DMS79 (cell line): ENCODE measurements at regions not wholly inside any gene's neighbourhood (a gene's known extent, or its start where the extent isn't known, plus 50 kb on each side); places are given as distances from the start of the nearest gene placed in this dataset.
"Not testable (repeated sequence)": the region's sequence is repeated elsewhere in the genome, so short reads cannot be mapped to it uniquely, and the experiment has no call there.

ENCODE experiments used
- DNase-seq: peaks from one replicate; lab custom pipeline; 2025; lab: John Stamatoyannopoulos, UW

DNA sequence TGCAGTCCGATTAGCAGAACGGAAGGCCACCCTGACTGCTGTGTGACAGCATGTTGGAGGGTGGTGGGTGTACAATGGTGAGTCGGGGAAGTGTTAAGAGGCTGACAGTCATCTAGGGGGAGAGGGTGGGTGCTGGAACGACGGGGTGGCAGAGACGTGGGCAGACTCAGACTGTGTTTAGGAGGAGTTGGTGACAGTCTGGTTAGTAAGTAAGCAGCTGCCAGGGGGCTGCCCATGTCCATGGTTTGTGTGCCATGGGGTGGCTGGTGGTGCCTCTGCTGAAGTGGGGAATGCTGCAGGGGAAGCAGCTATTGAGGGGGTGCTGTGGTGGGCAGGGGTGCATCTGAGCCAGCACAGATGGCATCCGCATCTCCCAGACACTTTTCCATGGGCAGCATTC lies 51.3 kb upstream of the BOD1 start:
- DNase-seq: no peak

DNA sequence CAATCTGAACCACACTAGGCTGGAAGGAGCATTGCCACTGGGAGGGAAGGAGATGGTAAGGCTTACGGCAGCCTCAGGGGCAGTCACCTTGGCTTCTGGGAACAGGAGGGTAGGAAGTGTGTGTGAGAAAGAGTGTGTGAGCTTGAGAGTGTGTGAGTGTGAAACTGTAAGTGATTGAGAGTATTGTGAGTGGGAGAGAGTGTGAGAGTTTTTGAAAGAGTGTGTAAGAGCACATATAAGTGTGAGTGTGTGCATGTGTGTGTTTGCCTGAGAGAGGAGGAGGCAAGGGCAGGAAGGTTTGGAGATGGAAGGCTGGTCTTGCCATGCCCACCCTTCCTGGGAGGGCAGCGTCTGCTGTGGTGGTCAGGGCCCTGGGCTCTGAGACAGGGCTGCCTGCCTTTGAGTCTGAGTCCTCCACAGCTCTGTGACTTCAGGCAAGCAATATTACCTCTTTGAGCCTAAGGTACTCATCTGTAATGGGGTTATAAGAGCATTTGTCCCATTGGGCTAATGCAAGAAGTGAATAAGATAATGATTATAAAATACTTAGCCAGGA lies 51.9 kb upstream of the BOD1 start:
- no peak for DNase-seq

DNA sequence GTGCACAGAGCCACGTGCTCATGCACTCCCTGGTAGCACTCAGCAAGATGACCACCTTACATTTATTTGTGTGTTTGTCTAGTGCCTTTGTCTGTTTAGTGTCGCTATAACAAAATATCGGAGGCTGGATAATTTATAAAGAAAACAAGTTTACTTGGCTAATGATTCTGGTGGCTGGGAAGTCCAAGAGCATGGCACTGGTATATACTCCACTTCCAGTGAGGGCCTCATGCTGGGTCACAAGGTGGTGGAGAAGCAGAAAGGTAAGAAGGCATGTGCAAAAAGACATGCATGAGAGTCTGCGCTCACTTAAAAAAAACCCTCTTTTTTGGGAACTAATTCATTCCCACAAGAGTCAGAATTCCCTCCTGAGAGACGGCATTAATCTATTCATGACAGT lies 52.5 kb upstream of the BOD1 start:
- DNase-seq: no peak

DNA sequence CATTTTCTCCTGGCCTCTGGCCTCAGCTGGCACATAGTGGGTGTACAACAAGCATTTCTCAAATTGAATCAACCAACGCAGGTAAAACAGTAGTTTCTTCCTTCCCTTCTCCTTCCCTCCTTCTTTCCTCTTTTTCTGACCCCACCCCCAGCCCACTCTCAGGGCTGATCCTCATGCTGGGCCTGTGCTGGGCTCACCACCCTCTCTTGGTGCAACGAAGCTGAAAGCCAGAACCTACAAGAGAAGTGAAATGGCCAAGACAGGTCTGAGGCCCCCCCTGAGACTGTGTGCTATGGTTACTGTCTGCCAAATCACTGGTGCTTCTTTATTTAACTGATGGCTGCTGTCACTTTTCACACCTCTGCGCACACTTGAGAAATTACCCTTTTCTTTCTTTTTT lies 53.0 kb upstream of the BOD1 start:
- no peak for DNase-seq

DNA sequence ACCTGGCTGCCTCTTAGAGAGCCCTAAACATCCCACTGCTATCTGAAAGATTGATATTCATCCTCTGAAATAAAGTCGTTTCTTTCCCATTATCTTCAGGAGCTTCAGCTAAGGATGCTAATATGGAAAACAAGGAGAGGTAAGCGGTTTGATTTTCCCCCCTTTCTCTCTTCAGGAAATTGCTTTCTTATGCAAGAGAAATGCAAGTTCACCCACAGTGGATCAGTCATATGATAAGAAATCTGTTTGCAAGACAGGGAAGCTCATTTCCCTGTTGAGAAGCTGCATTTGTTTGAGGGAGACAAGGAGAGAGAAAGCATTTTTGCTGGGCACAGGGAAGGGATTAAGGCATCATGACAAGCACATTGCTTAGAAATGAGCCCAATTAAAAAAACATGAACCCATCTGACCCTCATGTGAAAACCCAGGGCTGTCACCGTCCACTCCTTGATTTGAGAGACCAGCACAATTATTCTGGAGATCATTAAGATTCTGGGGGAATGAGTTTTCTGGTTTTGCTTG lies 53.7 kb upstream of the BOD1 start:
- DNase-seq: no peak

DNA sequence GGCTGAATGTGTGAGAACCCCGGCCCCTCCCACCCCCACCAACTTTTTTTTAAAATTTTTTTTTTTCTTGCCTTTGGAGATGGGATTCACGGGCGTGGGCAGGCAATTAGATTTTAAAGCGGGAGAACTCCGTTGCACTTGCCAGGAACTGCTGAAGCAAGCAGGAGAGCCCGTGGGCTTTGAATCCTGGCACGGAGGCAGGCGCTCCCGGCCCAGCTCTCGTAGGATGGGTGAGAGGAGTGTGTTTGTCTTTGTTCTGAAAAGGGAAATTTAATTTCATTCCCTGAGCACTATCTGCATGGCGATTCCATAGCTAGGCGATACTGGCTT lies 54.3 kb upstream of the BOD1 start:
- DNase-seq: no peak

DNA sequence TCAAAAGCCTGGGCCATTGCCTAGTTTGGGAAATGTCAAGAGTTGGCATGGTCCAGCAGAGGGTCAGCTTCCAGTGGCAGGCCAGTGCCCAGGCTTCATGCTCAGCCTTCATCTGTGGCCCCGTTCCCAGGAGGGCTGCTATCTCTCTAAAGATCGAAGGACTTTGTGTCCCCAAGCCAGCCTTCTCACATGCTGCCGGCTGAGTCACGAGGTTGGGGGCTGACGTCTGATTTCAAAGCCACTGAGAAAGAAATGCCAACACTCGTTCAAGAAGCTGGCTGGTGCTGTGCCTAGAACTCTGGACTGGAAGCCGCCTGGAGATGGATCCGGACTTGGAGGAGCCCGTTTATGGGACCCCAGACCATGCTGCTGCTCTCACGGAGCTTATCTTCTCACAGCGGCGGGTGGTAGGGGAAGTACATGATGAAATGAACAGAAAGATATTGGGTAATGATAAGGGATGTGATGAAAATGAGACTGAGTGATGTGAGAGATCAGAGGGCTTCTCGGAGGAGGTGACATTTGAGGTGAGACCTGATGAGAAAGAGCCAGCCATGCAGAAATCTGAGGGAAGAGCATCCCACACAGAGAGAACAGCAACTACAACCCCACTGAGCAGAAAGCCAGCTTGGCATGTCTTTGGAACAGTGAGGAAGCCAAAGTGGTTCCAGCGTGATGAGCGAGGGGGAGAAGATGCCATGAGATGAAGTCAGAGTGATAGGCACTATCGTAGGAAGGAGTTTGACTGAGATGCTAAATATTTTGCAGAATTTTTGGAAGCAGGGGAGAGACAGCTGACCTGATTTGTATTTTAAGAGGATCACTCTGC lies 54.9 kb upstream of the BOD1 start:
- no peak for DNase-seq

DNA sequence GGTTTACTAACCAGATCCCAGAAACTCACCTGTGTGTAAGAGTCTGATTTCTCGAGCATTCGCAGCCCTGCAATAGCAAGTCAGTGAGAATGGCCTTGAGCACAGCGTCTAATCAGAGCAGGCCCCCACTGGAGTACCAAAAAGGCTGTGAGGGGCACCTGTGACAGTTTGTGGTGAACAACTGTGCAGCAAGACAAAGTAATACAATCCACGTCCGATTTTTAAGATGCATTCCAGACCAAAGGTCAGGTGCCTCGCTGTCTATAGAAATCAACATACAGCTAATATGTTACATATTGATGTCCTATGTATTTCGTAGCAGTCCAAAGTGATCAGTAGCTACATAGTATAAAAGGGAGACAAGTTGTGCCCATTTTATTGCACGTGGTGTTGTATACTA lies 55.7 kb upstream of the BOD1 start:
- no peak for DNase-seq

DNA sequence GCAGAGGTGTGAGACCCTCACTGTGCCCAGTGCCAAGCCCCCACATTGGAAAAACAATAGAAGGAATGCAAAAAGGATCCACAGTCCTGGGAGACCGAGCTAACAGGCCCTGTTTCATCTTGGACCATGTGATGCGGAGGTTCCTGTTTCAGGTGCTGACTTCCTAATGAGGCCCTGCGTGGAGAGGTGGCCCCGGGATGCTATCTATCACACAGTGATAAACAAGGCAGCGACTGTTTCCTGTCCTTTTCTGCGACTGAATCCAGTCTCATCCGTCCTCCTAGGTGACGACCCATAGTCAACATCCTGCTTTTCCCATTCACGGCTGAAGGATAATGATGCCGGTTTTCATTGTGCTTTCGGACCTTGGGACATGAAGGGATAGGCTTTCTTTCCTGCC lies 56.4 kb upstream of the BOD1 start:
- DNase-seq: no peak

DNA sequence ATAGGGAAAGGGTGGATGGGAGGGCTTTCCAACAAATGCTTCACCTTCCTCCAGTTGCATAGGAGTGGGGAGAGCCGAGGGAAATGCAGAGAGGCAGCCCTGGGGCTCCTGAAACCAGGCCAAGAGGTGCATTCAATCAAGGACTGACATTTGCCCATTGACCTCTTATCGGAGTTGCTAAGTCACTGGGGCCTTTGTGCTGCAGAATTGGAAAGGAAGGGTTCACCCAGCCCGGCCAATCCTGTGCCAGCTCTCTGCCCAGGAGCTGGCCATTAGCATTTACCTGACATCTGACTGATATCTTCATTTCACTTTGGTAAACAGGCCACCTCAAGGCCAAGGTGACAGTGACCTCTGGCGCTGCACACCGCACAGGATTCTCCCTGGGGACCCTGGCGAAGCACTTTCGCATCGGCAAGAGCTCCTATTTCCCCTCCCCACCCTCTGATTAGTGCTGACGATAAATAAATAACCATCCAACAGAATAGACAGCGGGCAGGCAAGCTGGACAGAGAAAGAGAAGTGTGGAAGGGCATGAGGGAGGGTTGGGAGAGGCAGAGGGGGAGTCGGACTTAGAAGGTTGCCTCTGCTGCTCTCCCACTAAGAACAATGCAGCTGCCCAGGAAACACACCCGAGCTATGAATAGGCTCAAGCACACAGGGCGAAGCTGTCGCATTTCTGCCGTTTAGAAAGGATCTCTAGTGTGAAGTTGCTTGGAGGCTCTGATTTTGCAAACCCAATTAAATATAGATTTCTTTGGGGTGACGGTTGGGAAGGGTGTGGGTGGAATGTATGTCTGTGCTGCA lies 57.0 kb upstream of the BOD1 start:
- DNase-seq: no peak

DNA sequence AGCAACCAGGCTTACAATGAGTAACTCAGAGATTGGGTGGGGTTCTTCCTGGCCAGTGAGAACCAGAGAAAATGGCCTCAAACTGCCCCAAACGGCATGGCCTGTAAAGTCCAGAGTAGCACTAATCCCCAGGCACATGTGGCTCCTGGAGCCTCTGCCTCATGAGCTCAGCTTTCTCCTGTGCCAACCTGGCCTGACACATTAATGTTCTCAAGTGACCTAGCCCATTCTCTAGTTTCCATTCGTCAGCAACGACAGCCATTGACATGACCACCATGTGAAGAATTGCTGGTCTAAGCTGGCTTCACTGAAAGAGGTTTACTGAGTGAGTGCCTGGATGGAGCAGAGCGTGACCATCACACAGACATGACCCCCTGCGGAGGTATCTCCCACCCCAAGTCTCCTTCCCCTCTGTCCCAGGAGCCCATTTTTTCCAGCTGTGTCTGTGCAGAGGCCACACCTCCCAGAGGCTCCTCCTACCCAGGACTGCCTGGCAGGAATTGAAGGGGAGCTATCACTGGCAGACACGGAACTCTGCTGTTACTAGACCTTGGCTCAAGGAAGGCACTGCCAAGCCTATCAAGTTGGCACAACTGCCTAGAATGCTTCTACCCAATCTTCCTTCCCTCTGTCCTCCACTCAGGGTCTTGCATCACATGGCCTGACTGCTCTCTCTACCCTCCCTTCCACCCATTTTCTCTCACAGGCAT lies 59.0 kb upstream of the BOD1 start:
- DNase-seq: no peak

DNA sequence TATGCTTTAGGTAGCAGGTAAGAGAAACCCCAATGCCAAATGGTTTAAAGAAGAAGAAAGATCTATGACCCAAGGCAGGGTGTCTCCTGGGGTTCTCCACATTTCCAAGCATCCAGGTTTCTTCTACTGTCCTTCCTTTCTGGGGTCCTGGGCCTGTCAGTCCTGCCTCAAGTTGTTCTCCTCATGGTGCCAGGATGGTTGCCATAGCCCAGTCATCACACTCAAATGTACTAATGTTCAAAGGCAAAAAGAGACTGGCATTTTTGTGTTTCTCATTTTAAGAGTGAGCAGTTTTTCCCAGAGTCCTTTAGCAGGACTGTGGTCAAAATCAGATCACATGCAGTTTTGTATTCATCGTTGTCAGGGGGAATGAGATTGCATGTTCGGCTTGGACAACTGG lies 59.9 kb upstream of the BOD1 start:
- DNase-seq: no peak

DNA sequence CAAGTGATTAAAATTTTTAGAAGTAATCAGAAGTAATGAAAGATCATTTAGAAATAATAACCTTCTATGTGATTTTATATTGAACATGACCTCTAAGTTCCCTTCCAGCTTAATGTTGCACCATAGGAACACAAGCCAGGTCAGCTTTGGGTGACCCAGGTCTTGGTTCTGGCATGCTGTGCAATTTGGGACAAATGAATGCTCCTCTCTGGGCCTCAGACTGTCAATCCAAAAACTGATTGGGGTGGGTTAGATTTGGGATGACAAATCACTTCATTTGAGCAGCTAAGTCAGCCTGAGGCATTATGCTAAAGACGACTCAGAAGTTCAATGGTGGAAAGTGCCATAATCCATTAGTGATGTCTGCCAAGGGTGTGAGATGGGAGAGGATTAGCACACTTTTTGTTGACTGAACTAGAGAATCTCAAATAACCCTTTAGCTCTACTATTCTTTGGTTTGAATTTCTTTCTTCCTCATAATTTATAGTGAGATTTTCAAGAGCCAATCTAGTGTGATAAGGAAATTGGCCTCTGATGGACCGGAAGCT lies 60.7 kb upstream of the BOD1 start:
- no peak for DNase-seq

DNA sequence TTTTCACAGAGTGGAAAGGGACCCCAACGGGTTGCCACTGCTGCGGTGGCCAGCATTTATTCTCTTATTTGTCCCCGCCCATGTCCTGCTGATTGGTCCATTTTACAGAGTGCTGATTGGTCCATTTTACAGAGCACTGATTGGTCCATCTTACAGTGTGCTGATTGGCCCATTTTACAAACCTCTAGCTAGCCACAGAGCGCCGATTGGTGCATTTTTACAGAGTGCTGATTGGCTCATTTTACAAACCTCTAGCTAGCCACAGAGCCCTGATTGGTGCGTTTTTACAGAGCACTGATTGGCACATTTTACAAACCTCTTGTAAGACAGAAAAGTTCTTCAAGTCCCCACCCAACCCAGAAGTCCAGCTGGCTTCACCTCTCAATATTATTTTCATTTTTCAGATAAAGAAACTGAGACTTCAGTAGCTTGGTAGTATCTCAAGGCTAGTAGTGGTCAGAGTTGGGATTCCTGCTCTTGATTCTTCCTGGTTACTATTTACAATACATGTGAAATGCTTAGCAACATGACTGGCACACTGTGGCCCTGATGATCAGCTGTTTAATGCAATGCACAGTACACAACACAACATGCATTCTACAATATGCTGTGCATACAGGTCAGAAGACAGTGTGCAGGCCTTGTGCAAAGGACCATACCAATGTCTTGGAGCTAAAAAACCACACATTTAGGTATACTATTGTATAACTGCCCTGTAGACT lies 63.6 kb upstream of the BOD1 start:
- no peak for DNase-seq

DNA sequence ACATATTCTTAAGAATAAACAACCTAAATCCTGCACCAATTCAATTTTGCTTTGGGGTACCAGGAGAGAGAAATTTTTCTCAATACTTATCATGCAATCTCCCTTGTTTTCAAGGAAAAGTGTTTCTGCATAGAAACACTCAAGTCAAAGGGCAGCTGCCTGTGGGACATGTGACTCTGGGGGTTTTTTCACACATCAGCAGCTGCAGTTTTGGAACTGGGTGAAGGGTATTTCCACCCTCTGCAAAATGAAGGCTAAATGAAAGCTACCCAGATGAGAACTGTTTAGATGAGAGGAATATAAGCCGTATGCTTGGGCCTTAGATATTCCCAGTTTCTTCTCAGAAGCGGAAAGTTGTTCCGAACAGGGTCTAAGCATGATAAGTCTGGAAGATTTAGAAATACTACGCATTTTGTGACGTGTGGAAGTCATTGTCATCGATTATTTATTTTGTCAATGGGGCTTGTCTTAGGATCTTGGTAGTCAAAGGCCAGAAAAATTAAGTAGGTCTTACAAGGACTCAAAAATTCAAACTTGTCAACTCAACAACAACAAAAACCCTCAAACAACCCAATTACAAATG lies 64.3 kb upstream of the BOD1 start:
- DNase-seq: no peak

DNA sequence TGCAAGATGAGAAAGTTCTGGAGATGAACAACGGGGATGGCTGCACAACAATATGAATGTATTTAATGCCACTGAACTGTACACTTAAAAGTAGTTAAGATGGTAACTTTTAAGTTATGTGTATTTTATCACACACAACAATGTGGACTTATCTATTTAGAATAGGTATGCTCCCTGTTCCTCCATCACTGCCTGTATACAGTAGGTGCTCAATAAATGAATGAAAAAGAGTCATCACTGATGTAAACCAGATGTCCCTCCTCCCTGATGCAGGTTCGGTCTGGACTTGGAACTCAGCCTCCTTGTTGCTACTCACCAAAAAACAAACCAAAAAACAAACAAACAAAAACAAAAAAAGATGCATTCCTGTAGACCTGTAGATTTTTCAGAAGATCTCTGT lies 65.9 kb upstream of the BOD1 start:
- no peak for DNase-seq

DNA sequence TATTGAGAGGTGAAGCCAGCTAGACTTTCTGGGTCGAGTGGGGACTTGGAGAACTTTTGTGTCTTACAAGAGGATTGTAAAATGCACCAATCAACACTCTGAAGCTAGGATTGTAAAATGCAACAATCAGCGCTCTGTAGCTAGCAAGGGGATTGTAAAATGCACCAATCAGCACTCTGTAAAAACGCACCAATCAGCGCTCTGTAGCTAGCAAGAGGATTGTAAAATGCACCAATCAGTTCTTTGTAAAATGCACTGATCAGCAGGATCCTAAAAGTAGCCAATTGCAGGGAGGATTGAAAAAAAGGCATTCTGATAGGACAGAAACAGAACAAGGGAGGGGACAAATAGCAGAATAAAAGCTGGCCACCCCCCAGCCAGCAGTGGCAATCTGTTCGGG lies 68.1 kb upstream of the BOD1 start:
- not testable (repeated sequence) for DNase-seq

DNA sequence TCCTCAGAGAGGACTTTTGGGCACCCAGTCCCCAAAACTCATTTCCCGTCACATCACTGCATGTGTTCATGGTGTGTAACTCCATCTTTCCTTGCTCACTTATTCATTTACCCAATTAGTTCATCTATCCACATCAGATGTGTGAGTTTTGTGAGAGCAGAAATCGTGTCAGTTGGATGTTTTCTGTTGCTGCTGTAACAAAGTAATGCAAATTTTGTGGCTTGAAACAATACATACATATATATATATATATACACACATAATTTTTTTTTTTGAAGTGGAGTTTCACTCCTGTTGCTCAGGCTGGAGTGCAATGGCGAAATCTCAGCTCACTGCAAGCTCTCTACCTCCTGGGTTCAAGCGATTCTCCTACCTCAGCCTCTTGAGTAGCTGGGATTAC lies 70.5 kb upstream of the BOD1 start:
- DNase-seq: no peak

DNA sequence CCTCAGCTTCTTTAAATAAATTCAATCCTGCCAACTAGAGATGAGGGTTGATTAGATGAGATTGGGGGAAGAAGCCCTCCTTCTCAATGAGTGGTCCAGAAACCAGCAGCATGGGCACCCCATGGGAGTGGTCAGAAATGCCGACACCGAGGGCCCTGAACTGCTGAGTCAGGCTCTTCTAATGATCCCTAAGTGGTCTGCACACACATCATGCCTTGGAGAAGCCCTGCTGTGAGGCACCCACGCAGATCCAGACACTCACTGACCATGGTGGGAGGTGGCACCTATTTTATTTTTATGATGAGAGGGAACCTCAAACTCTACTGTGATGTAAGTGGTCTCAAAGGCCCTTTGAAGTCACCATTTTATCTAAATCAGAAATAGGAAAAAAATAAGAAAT lies 72.3 kb upstream of the BOD1 start:
- DNase-seq: no peak

DNA sequence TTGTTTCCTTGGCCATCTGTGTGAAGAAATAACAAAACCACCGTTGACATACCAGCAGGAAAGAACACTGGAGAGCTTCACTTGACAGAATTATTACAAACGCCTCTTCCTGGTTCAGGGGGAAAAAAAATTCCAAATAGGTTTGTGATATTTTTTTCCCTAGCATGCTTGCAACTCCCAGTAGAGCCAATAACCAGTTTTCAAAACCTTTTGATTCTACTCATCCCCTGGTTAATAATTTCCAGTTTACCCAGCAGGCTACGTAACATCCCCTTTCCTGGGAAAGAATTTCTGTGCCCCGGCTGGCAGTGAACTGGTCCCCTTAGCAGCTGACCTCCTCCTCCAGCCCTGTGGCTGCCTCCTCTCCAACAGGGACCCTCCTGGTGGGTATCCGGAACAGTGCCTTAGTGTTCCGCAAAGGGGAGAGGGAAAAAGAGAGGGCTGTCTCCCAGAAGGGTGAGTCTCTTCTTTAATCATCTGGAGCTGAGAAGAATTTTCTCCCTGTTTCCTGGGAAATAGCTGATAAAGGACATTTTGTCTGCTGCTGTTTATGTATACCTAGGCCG lies 72.8 kb upstream of the BOD1 start:
- no peak for DNase-seq
